Testis (tissue), 2 donors: ENCODE measurements at regions not wholly inside any gene's neighbourhood (a gene's known extent, or its start where the extent isn't known, plus 50 kb on each side); places are given as distances from the start of the nearest gene placed in this dataset.

Experiments used
- CTCF ChIP-seq, 3 experiments: fragments of 450-650 bp in 2 of 3; fragments of 200-600 bp in 1 of 3; sonication (generic) in 1 of 3; IDR thresholded peaks; one replicate each; pipeline ENCODE4 v1.5.1; 2016 to 2019; ENCODE audit warnings: antibody characterized with exemption in 3 of 3, mild to moderate bottlenecking in 2 of 3, moderate library complexity in 1 of 3
- POLR2A ChIP-seq: fragments of 450-650 bp; IDR thresholded peaks from one replicate; pipeline ENCODE4 v1.6.1; 2017; ENCODE audit warnings: antibody characterized with exemption, mild to moderate bottlenecking, moderate library complexity

- no peak for TF ChIP-seq CTCF (IDR thresholded peaks at IDR 0.05)
- TF ChIP-seq POLR2A, result no peak
Measured at GRCh38 chr7:124387056-124387455, 354.2 kb upstream of the TMEM229A start.
